K562 (cell line): ENCODE measurements at regions not wholly inside any gene's neighbourhood (a gene's known extent, or its start where the extent isn't known, plus 50 kb on each side); places are given as distances from the start of the nearest gene placed in this dataset.

ENCODE experiments used
- ATAC-seq: fragments of 200-7000 bp; cut with Tn5 transposase; 3 replicates; pipeline ENCODE4 v1.9.1; 2020; ENCODE audit warnings: moderate library complexity
- BruUV-seq: library from RNA; stranded (reverse); fragments of 400-500 nt; replicated peaks from 2 replicates; lab custom pipeline; 2021; lab: Mats Ljungman, UMichigan
- CTCF ChIA-PET: fragments of 300-600 bp; formaldehyde crosslinking; extraction: SDS; loops from one replicate; lab custom pipeline; 2021; ENCODE audit warnings: low intra/inter-chr PET ratio; lab: Yijun Ruan, JAX
- POLR2A ChIA-PET: fragments of 300-600, 350-650 bp; sonication (Branson Sonifier 250); formaldehyde crosslinking; extraction: SDS; loops from one replicate; lab custom pipeline; 2021; ENCODE audit warnings: antibody characterized with exemption, inconsistent platforms; lab: Yijun Ruan, JAX
- DNase-seq, 4 experiments: peaks; one replicate each; pipeline versions ENCODE4 v3.0.0 to v3.0.0-alpha.2; 2011 to 2018; ENCODE audit warnings: low spot score in 3 of 4, mixed read lengths in 3 of 4; ENCODE audit errors: extremely low read depth in 1 of 4
- FAIRE-seq: peaks from 2 replicates; lab custom pipeline; 2011; peaks lifted over from hg19 to GRCh38; lab: Jason Lieb, UNC
- H2AFZ ChIP-seq: 2 replicates; pipeline ENCODE4 v1.6.0; 2011; ENCODE audit warnings: low read depth, low read length, control low read depth, inconsistent platforms
- H3K27ac ChIP-seq: fragments of 200-600 bp; 3 replicates; pipeline ENCODE4 v1.8.0; 2011; ENCODE audit warnings: low read depth, mild to moderate bottlenecking, control low read depth, inconsistent platforms, low read length, moderate library complexity, mixed read lengths; ENCODE audit errors: extremely low read depth
- H3K27me3 ChIP-seq, 2 experiments: fragments of 300-600 bp in 1 of 2; 2 replicates in 1 of 2; 3 replicates in 1 of 2; pipeline versions ENCODE4 v1.6.0 to v1.8.0; 2011; ENCODE audit warnings: inconsistent platforms in 2 of 2, low read length in 2 of 2, mild to moderate bottlenecking in 1 of 2, mixed read lengths in 1 of 2, moderate library complexity in 1 of 2; ENCODE audit not compliant: control insufficient read depth in 2 of 2, insufficient read depth in 2 of 2
- H3K36me3 ChIP-seq: fragments of 300-600 bp; 3 replicates; pipeline ENCODE4 v1.8.0; 2011; ENCODE audit warnings: mild to moderate bottlenecking, low read length, inconsistent platforms; ENCODE audit not compliant: control insufficient read depth, insufficient read depth
- H3K4me1 ChIP-seq, 2 experiments: fragments of 200-600 bp in 1 of 2; replicated peaks in 1 of 2; 2 replicates in 1 of 2; 3 replicates in 1 of 2; pipeline versions ENCODE4 v1.5.1 to v1.8.0; 2011; ENCODE audit warnings: inconsistent platforms in 2 of 2, low read length in 2 of 2, mild to moderate bottlenecking in 1 of 2, mixed read lengths in 1 of 2, moderate library complexity in 1 of 2; ENCODE audit not compliant: control insufficient read depth in 2 of 2, insufficient read depth in 2 of 2
- H3K4me2 ChIP-seq: 2 replicates; pipeline ENCODE4 v1.6.1; 2011; ENCODE audit warnings: low read length, control low read depth, inconsistent platforms, mixed read lengths; ENCODE audit not compliant: insufficient read depth
- H3K4me3 ChIP-seq: fragments of 200-600 bp; sonication (generic), shearing (Covaris generic); 2 replicates; pipeline ENCODE4 v1.5.1; 2016; ENCODE audit warnings: control low read depth, inconsistent platforms
- H3K79me2 ChIP-seq: fragments of 200-600 bp; 3 replicates; pipeline ENCODE4 v1.8.0; 2011; ENCODE audit warnings: low read length, inconsistent platforms; ENCODE audit not compliant: control insufficient read depth, insufficient read depth
- H3K9ac ChIP-seq, 2 experiments: 2 replicates each; pipeline versions ENCODE4 v1.6.0 to v1.6.1; 2011; ENCODE audit warnings: low read depth in 2 of 2, low read length in 2 of 2, control low read depth in 1 of 2, inconsistent platforms in 1 of 2, mild to moderate bottlenecking in 1 of 2, mixed read lengths in 1 of 2; ENCODE audit not compliant: insufficient read depth in 1 of 2
- H3K9me1 ChIP-seq: one replicate; pipeline ENCODE4 v1.6.0; 2011; ENCODE audit warnings: inconsistent platforms, mild to moderate bottlenecking, low read length, moderate library complexity; ENCODE audit not compliant: control insufficient read depth, insufficient read depth
- H3K9me3 ChIP-seq: replicated peaks from 2 replicates; pipeline ENCODE4 v1.5.1; 2011; ENCODE audit warnings: low read depth, low read length, inconsistent platforms; ENCODE audit not compliant: control insufficient read depth, insufficient read depth
- H4K20me1 ChIP-seq: replicated peaks from 2 replicates; pipeline ENCODE4 v1.6.1; 2011; ENCODE audit warnings: low read length, inconsistent platforms, mixed read lengths; ENCODE audit not compliant: control insufficient read depth, insufficient read depth
- BMI1 ChIP-seq: fragments of 150-350 bp; IDR thresholded peaks from 2 replicates; pipeline ENCODE4 v1.6.1; 2014; ENCODE audit warnings: low read length
- BRD9 ChIP-seq: fragments of 450-650 bp; IDR thresholded peaks from 2 replicates; pipeline ENCODE4 v1.6.1; 2018; ENCODE audit warnings: low read depth; ENCODE audit not compliant: partially characterized antibody
- ILF3 ChIP-seq: fragments of 450-650 bp; IDR thresholded peaks from 2 replicates; pipeline ENCODE4 v1.6.1; 2018; ENCODE audit warnings: antibody characterized with exemption, mild to moderate bottlenecking, moderate library complexity, borderline replicate concordance
- KDM1A ChIP-seq, 2 experiments: fragments of 450-650 bp; IDR thresholded peaks; 2 replicates each; pipeline ENCODE4 v1.6.1; 2016; ENCODE audit warnings: mild to moderate bottlenecking in 2 of 2
- NUFIP1 ChIP-seq: fragments of 450-650 bp; IDR thresholded peaks from 2 replicates; pipeline ENCODE4 v1.6.1; 2018; ENCODE audit not compliant: partially characterized antibody
- RB1 ChIP-seq: fragments of 450-650 bp; IDR thresholded peaks from 2 replicates; pipeline ENCODE4 v1.6.1; 2017; ENCODE audit warnings: low read depth, mild to moderate bottlenecking
- SRSF1 ChIP-seq: fragments of 200-400 bp; formaldehyde crosslinking; IDR thresholded peaks from 2 replicates; pipeline ENCODE4 v1.6.1; 2017; ENCODE audit warnings: mild to moderate bottlenecking, low read depth, low read length, moderate library complexity
- XRCC5 ChIP-seq: fragments of 200-400 bp; formaldehyde crosslinking; IDR thresholded peaks from 2 replicates; pipeline ENCODE4 v1.6.1; 2017; ENCODE audit warnings: low read depth, mild to moderate bottlenecking, low read length
- ZNF224 ChIP-seq: sonication (generic); formaldehyde crosslinking; IDR thresholded peaks from 2 replicates; pipeline ENCODE4 v1.8.0; 2022; ENCODE audit warnings: mild to moderate bottlenecking, missing genetic modification reagents
- ZNF780A ChIP-seq: fragments of 250-450 bp; sonication (Bioruptor Pico); IDR thresholded peaks from 2 replicates; pipeline ENCODE4 v1.5.0; 2021; ENCODE audit warnings: mild to moderate bottlenecking
- in situ Hi-C: fragments of 300-500 bp; cut with MboI; formaldehyde crosslinking; loops from 4 replicates; pipeline ENCODE4 v1.15.0; 2018; ENCODE audit warnings: inconsistent platforms, mixed read lengths
- intact Hi-C: fragments of 100-400 bp; cut with micrococcal nuclease; formaldehyde crosslinking; loops from 2 replicates; pipeline ENCODE4 v1.14.2; 2022
- TF ChIP-seq, protein P1 (sequence below): fragments of 200-400 bp; formaldehyde crosslinking; IDR thresholded peaks from 2 replicates; pipeline ENCODE4 v1.6.1; 2017; ENCODE audit warnings: mild to moderate bottlenecking, low read depth, low read length, moderate library complexity
- TF ChIP-seq, protein P2 (sequence below), 3 experiments: fragments of 200-800 bp in 1 of 3; fragments of 250-450 bp in 1 of 3; fragments of 450-650 bp in 1 of 3; sonication (Bioruptor Pico) in 1 of 3; sonication (Bioruptor generic) in 1 of 3; formaldehyde crosslinking in 1 of 3; IDR thresholded peaks; 2 replicates each; pipeline versions ENCODE4 v1.6.1 to v1.8.0; 2016 to 2022; ENCODE audit warnings: mild to moderate bottlenecking in 2 of 3, missing genetic modification characterization in 2 of 3, missing compliant biosample characterization in 1 of 3, moderate library complexity in 1 of 3
- TF ChIP-seq, protein P3 (sequence below): sonication (generic); IDR thresholded peaks from 2 replicates; pipeline ENCODE4 v1.6.1; 2016
- TF ChIP-seq, protein P4 (sequence below): fragments of 450-650 bp; formaldehyde crosslinking; conservative IDR thresholded peaks from 2 replicates; pipeline ENCODE4 v1.4.0; 2022; ENCODE audit warnings: mild to moderate bottlenecking, missing genetic modification characterization

- TF ChIP-seq, protein P1, sequence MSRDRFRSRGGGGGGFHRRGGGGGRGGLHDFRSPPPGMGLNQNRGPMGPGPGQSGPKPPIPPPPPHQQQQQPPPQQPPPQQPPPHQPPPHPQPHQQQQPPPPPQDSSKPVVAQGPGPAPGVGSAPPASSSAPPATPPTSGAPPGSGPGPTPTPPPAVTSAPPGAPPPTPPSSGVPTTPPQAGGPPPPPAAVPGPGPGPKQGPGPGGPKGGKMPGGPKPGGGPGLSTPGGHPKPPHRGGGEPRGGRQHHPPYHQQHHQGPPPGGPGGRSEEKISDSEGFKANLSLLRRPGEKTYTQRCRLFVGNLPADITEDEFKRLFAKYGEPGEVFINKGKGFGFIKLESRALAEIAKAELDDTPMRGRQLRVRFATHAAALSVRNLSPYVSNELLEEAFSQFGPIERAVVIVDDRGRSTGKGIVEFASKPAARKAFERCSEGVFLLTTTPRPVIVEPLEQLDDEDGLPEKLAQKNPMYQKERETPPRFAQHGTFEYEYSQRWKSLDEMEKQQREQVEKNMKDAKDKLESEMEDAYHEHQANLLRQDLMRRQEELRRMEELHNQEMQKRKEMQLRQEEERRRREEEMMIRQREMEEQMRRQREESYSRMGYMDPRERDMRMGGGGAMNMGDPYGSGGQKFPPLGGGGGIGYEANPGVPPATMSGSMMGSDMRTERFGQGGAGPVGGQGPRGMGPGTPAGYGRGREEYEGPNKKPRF, result no peak
- TF ChIP-seq RB1 (no peak), BMI1 (no peak), NUFIP1 (no peak), ZNF224 (CRISPR knock-in tag) (no peak), ILF3 (no peak), BRD9 (no peak), KDM1A (IDR thresholded peaks at IDR 0.05) (no peak), XRCC5 (no peak), ZNF780A (CRISPR knock-in tag) (no peak), SRSF1 (no peak)
- TF ChIP-seq, protein P2, sequence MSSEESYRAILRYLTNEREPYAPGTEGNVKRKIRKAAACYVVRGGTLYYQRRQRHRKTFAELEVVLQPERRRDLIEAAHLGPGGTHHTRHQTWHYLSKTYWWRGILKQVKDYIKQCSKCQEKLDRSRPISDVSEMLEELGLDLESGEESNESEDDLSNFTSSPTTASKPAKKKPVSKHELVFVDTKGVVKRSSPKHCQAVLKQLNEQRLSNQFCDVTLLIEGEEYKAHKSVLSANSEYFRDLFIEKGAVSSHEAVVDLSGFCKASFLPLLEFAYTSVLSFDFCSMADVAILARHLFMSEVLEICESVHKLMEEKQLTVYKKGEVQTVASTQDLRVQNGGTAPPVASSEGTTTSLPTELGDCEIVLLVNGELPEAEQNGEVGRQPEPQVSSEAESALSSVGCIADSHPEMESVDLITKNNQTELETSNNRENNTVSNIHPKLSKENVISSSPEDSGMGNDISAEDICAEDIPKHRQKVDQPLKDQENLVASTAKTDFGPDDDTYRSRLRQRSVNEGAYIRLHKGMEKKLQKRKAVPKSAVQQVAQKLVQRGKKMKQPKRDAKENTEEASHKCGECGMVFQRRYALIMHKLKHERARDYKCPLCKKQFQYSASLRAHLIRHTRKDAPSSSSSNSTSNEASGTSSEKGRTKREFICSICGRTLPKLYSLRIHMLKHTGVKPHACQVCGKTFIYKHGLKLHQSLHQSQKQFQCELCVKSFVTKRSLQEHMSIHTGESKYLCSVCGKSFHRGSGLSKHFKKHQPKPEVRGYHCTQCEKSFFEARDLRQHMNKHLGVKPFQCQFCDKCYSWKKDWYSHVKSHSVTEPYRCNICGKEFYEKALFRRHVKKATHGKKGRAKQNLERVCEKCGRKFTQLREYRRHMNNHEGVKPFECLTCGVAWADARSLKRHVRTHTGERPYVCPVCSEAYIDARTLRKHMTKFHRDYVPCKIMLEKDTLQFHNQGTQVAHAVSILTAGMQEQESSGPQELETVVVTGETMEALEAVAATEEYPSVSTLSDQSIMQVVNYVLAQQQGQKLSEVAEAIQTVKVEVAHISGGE (CRISPR knock-in tag; IDR thresholded peaks at IDR 0.05), result no peak
- TF ChIP-seq, protein P3, sequence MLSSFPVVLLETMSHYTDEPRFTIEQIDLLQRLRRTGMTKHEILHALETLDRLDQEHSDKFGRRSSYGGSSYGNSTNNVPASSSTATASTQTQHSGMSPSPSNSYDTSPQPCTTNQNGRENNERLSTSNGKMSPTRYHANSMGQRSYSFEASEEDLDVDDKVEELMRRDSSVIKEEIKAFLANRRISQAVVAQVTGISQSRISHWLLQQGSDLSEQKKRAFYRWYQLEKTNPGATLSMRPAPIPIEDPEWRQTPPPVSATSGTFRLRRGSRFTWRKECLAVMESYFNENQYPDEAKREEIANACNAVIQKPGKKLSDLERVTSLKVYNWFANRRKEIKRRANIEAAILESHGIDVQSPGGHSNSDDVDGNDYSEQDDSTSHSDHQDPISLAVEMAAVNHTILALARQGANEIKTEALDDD, result no peak
- TF ChIP-seq, protein P4, sequence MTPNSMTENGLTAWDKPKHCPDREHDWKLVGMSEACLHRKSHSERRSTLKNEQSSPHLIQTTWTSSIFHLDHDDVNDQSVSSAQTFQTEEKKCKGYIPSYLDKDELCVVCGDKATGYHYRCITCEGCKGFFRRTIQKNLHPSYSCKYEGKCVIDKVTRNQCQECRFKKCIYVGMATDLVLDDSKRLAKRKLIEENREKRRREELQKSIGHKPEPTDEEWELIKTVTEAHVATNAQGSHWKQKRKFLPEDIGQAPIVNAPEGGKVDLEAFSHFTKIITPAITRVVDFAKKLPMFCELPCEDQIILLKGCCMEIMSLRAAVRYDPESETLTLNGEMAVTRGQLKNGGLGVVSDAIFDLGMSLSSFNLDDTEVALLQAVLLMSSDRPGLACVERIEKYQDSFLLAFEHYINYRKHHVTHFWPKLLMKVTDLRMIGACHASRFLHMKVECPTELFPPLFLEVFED, result no peak
- in situ Hi-C loops (no loop called here), intact Hi-C loops (no loop called here)
- no peaks in the 10 kb centered on the region for H3K4me1 ChIP-seq
- no peak for DNase-seq
- FAIRE-seq, result no peak
- no peak for ATAC-seq
- H3K79me2 ChIP-seq, result no peaks in the 10 kb centered on the region
- H3K4me2 ChIP-seq, result no peak overlapping the region
- ChIA-PET POLR2A (no interaction called here), CTCF (no interaction called here)
- no peaks in the 10 kb centered on the region for H3K27me3 ChIP-seq
- BruUV-seq, result no TSS peak
- H3K9me1 ChIP-seq, result no peaks in the 10 kb centered on the region
- H3K27ac ChIP-seq, result no peak overlapping the region
- no peaks in the 10 kb centered on the region for H4K20me1 ChIP-seq
- no peak overlapping the region for H3K4me3 ChIP-seq
- no peak overlapping the region for H2AFZ ChIP-seq
- H3K9me3 ChIP-seq, result no peaks in the 10 kb centered on the region
- H3K36me3 ChIP-seq, result no peaks in the 10 kb centered on the region
- H3K9ac ChIP-seq, result no peak overlapping the region
Measured at GRCh38 chr3:98695796-98696195, 67.3 kb upstream of the ST3GAL6 start.
